Hepatocyte (in vitro differentiated cells): ENCODE measurements at regions not wholly inside any gene's neighbourhood (a gene's known extent, or its start where the extent isn't known, plus 50 kb on each side); places are given as distances from the start of the nearest gene placed in this dataset.

ENCODE experiments used
- CTCF ChIP-seq: fragments of 200-600 bp; sonication (generic); IDR thresholded peaks from 2 replicates; pipeline ENCODE4 v1.5.1; 2016; ENCODE audit warnings: antibody characterized with exemption, mild to moderate bottlenecking; ENCODE audit not compliant: poor library complexity
- EZH2 ChIP-seq: fragments of 200-600 bp; sonication (generic); IDR thresholded peaks from 2 replicates; pipeline ENCODE4 v1.6.1; 2016; ENCODE audit warnings: antibody characterized with exemption, mild to moderate bottlenecking, borderline replicate concordance
- EZH2phosphoT487 ChIP-seq: fragments of 200-600 bp; sonication (generic); IDR thresholded peaks from one replicate; pipeline ENCODE4 v1.6.1; 2018; ENCODE audit warnings: antibody characterized with exemption, mild to moderate bottlenecking, low read depth, moderate library complexity; ENCODE audit not compliant: unreplicated experiment, severe bottlenecking

- TF ChIP-seq CTCF (no peak), EZH2 (no peak), EZH2phosphoT487 (no peak)
Observed at GRCh38 chr1:184879876-184880557, 94.3 kb downstream of the NIBAN1 start.
